Lung (tissue), 11 donors: ENCODE measurements at regions not wholly inside any gene's neighbourhood (a gene's known extent, or its start where the extent isn't known, plus 50 kb on each side); places are given as distances from the start of the nearest gene placed in this dataset.

ENCODE experiments used
- ATAC-seq: fragments of 200-7000 bp; cut with Tn5 transposase; one replicate; pipeline ENCODE4 v1.9.1; 2020; ENCODE audit warnings: moderate number of reproducible peaks; ENCODE audit not compliant: insufficient read depth, low FRiP score
- DNase-seq, 3 donors: peaks; one replicate each; pipeline ENCODE4 v3.0.0-alpha.2; 2013 to 2017
- H3K27ac ChIP-seq, 2 donors: one replicate each; pipeline ENCODE4 v1.5.1; 2013; ENCODE audit warnings: mild to moderate bottlenecking in 2 of 2, moderate library complexity in 2 of 2, control low read depth in 1 of 2, inconsistent platforms in 1 of 2, low read depth in 1 of 2, low read length in 1 of 2
- H3K27me3 ChIP-seq, 3 donors: one replicate each; pipeline ENCODE4 v1.5.1; 2013; ENCODE audit warnings: low read length in 2 of 3; ENCODE audit not compliant: control insufficient read depth in 3 of 3, insufficient read depth in 3 of 3
- H3K36me3 ChIP-seq, 4 donors: one replicate each; pipeline ENCODE4 v1.5.1; 2013; ENCODE audit warnings: low read length in 4 of 4, mild to moderate bottlenecking in 1 of 4, moderate library complexity in 1 of 4; ENCODE audit not compliant: control insufficient read depth in 4 of 4, insufficient read depth in 4 of 4
- H3K4me1 ChIP-seq, 5 donors: one replicate each; pipeline ENCODE4 v1.5.1; 2013; ENCODE audit warnings: low read length in 5 of 5, mild to moderate bottlenecking in 2 of 5, moderate library complexity in 1 of 5; ENCODE audit not compliant: control insufficient read depth in 5 of 5, insufficient read depth in 5 of 5
- H3K4me3 ChIP-seq: one replicate; pipeline ENCODE4 v1.5.1; 2013; ENCODE audit warnings: mild to moderate bottlenecking, control low read depth, moderate library complexity
- H3K9ac ChIP-seq, 2 donors: one replicate each; pipeline ENCODE4 v1.5.1; 2013; ENCODE audit warnings: low read length in 2 of 2, control low read depth in 1 of 2; ENCODE audit not compliant: insufficient read depth in 1 of 2
- H3K9me3 ChIP-seq, 4 donors: one replicate each; pipeline ENCODE4 v1.5.1; 2013; ENCODE audit warnings: low read length in 3 of 4, mild to moderate bottlenecking in 1 of 4, moderate library complexity in 1 of 4; ENCODE audit not compliant: control insufficient read depth in 4 of 4, insufficient read depth in 3 of 4
- WGBS, 2 donors: extraction: QIAGEN DNeasy Blood & Tissue Kit; methylation state at CpG; one replicate each; pipeline ENCODE4 v1.1.7; 2013; 5-methylcytosine and 5-hydroxymethylcytosine counted together
- TF ChIP-seq, protein P1 (sequence below): IDR thresholded peaks from 2 replicates; pipeline ENCODE4 v1.5.1; 2012; ENCODE audit warnings: mild to moderate bottlenecking; ENCODE audit errors: control extremely low read depth, extremely low read depth
- donor health status: control.
- donor health status: control.
- donor health status: Bipolar disorder and iron deficiency.
- donor health status: healthy.
- donor health status: DM: yes; HTN: yes; CAD: no.

DNA sequence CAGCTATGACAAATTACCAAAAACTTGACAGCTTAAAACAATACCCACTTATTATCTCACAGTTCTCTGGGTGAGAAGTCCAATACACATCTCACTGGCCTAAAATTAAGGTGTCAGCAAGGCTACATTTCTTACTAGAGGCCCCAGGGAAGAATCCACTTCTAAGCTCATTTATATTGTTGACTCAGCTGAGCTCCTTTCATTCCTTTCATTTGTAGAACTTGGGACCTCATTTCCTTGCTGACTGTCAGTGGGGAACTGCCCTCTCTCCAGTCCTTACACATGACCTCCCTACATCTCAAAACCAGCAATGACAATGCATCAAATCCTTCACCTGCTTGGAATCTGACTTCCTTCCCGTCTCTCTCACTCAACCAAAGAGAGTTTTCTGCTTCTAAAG, 240.3 kb downstream of the IPMK start:
- 61 to 71% methylated on average over 1 of the region's 1 CpG for WGBS, 2 donors
- no peaks in the 10 kb centered on the region for H3K4me1 ChIP-seq
- no peaks in the 10 kb centered on the region for H3K9me3 ChIP-seq
- no peak for ATAC-seq
- H3K9ac ChIP-seq: no peak overlapping the region
- H3K27me3 ChIP-seq: no peaks in the 10 kb centered on the region
- no peak overlapping the region for H3K27ac ChIP-seq
- H3K4me3 ChIP-seq: no peak overlapping the region
- TF ChIP-seq, protein P1, sequence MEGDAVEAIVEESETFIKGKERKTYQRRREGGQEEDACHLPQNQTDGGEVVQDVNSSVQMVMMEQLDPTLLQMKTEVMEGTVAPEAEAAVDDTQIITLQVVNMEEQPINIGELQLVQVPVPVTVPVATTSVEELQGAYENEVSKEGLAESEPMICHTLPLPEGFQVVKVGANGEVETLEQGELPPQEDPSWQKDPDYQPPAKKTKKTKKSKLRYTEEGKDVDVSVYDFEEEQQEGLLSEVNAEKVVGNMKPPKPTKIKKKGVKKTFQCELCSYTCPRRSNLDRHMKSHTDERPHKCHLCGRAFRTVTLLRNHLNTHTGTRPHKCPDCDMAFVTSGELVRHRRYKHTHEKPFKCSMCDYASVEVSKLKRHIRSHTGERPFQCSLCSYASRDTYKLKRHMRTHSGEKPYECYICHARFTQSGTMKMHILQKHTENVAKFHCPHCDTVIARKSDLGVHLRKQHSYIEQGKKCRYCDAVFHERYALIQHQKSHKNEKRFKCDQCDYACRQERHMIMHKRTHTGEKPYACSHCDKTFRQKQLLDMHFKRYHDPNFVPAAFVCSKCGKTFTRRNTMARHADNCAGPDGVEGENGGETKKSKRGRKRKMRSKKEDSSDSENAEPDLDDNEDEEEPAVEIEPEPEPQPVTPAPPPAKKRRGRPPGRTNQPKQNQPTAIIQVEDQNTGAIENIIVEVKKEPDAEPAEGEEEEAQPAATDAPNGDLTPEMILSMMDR: no peak
- no peaks in the 10 kb centered on the region for H3K36me3 ChIP-seq
- DNase-seq: no peak

DNA sequence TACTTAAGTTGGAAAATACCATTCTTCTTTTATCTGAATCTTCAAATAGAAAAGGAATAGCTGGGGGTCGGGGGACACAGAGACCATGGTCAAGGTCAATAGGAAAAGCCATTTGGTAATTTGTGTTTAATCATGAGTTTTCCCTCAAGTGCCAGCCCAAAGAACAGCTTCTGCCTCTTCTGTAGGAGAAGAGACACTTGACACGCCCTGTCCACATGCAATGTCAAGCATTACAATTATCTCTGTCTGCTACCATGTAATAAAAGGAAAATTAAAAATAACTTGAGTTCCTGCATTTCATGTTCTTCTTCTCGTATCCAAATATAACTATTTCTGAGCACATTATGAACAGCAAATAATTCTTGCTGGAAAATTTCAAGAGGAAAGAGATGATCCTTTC, 241.7 kb downstream of the IPMK start:
- no peak for ATAC-seq
- H3K27me3 ChIP-seq: no peaks in the 10 kb centered on the region
- TF ChIP-seq, protein P1: no peak
- WGBS, 2 donors: 61 to 71% methylated on average over 3 of the region's 3 CpGs
- H3K4me1 ChIP-seq: no peaks in the 10 kb centered on the region
- H3K27ac ChIP-seq: no peak overlapping the region
- H3K9ac ChIP-seq: no peak overlapping the region
- H3K36me3 ChIP-seq: no peaks in the 10 kb centered on the region
- no peak overlapping the region for H3K4me3 ChIP-seq
- no peak for DNase-seq
- no peaks in the 10 kb centered on the region for H3K9me3 ChIP-seq

DNA sequence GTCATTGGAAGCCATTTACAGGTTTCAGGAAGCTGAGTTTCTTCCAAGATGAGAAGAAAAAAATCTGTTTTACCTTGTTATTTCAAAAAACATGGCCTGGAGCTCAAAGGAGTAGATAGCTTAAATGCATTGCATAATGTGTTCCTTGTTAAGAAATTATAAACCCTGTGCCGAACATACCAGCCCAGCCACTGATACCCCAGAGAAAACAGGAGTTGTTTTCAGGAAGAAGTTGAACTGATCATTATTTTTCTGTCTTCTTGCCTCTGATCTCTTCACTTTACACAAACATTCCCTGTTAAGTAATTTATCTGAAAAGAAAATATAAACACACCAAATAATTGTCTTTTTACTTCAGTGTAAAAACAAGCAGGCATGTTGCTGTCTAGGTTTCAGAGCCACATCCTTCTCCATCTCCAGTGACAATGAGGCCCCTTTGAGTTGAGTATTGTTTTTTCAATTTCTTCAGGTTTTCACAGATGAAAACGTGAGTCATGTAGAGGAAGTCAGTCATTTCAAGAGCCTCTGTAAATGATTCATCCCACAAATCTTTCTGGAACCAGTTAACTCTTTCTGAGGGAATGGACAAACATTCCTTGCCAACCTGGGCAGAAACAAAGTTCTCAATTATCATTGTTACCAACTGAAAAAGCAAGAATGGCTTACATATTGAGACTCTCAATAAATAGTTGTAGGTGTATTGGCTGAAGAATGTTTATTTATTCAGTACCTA, 244.2 kb downstream of the IPMK start:
- Histone ChIP-seq H3K9ac (no peak overlapping the region), H3K9me3 (no peaks in the 10 kb centered on the region), H3K27ac (no peak overlapping the region), H3K36me3 (no peaks in the 10 kb centered on the region), H3K27me3 (no peaks in the 10 kb centered on the region), H3K4me1 (no peaks in the 10 kb centered on the region), H3K4me3 (no peak overlapping the region)
- peak in 2 of 3 donors; percentile 1 to 40 for DNase-seq
- WGBS, 2 donors: 8 to 20% methylated on average over 2 of the region's 2 CpGs
- TF ChIP-seq, protein P1: no peak
- ATAC-seq: no peak
